ENCODE measurements at regions not wholly inside any gene's neighbourhood (a gene's known extent, or its start where the extent isn't known, plus 50 kb on each side); places are given as distances from the start of the nearest gene placed in this dataset.

GRCh38 chr1:238112952-238113621, 222.4 kb upstream of the ZP4 start:
- DNase-seq (ENCODE audit: low spot score), result no peak

GRCh38 chr1:238111516-238111915, 220.8 kb upstream of the ZP4 start:
- DNase-seq (ENCODE audit: low spot score), result no peak

DNA sequence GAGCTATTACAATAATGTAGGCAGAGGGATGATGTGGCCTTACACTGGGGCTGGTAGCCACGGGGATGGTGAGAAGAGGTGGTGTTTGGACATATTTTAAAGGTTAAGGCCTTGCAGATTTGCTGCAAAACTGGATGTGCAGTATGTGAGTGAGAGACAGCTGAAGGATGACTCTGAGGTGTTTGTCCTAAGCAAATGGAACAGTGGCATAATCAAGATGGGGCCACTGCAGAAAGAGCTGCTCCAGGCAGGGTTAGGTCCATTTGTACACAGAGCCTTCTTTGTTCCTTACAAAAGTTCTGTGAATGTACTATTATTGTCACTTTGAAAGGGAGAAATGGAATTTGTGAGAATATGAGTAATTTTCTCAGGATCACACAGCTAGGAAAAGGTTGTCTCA, 220.4 kb upstream of the ZP4 start:
- DNase-seq (ENCODE audit: low spot score), result no peak

DNA sequence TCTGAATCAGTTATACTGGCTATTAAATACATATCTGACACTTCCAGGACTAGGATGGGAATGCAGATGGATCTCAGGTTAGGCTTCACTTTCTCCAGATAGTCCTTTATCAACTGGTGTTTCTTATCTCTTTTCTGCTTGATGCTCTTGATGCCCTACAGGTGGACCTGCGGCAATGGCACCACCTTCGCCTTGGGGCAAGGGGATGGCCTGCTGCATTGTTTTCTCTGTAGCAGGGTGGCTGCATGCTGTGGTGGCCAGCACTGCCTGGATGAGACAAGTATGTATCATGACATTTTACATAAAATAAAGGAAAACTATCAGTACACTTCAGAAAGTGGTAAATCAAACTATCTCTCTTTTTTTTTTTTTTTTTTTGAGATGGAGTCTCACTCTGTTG, 217.7 kb upstream of the ZP4 start:
- DNase-seq (ENCODE audit: low spot score), result no peak

DNA sequence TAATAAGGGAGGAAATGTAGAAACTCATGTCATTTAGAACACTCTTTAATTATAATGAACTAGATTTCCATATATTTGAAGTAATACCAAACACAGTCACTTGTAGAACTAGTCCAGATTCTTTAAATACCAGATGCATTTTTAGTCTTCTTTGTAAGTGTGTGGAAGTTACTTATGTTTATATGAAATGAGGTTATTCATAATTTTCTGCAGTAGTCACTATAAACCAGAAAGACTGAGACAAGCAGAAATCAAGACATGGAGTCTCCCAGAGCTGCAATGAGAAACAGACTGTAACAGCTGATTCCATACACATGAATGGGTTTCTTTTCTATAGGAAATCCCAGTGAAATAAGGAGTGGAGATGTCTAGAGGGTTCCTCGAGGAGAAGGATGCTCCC, 216.6 kb upstream of the ZP4 start:
- DNase-seq (ENCODE audit: low spot score), result no peak

DNA sequence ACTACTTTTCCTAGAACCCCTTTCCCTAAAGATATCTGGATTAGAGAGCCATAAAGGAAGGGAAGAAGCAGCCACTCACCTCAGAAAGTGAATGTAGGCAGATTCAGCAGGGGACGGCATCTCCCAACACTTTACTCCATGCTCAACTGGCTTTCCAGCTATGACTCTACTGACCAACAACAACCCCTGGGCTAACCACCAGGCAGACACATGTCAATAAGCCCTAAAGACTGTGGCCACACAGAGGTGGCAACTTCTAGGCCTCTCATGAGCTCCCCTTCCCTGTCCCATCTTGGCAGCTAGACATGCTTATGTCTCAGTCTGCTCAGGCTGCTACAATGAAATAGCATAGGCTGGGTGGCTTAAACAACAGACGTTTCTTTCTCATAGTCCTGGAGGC, 214.0 kb upstream of the ZP4 start:
- DNase-seq (ENCODE audit: low spot score), result no peak

DNA sequence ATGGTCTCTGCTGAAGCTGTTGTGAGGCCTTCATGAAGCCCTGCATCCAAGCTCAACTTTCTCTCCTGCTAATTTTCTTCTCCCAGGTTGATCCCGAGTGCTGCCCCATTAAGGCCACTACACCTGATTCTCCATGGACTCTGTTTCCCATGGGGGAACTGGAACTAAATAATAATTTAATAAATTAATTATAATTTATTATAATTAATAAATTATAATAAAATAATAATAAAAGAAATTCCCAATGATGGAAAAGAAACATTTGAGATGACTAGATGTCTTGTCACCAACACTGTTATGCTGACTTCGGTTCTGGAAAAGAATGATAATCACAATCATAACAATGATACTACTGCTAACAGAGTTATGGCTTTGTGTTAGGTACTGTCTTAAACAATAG, 211.2 kb upstream of the ZP4 start:
- DNase-seq (ENCODE audit: low spot score), result no peak

GRCh38 chr1:238099871-238100270, 209.1 kb upstream of the ZP4 start:
- DNase-seq (ENCODE audit: low spot score), result no peak

DNA sequence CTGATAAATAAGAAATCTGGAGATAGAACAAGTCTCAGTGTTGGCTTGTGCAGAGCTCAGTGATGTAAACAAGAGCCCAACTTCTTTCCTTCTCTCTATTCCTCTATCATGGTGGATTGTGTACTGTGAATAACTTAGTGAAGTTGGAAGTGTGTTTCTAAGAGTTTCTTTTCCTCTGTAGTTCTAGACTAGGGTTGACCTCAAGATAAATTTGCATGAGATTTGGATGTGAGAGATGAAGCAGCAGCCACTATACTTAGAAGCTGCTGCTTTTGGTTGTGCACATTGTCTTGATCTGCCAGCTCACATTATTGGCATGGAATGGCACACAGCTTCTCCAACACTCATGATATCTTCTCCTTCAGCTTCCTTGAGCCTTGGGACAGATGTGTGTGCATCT, 198.9 kb upstream of the ZP4 start:
- no peak for DNase-seq (ENCODE audit: low spot score)

DNA sequence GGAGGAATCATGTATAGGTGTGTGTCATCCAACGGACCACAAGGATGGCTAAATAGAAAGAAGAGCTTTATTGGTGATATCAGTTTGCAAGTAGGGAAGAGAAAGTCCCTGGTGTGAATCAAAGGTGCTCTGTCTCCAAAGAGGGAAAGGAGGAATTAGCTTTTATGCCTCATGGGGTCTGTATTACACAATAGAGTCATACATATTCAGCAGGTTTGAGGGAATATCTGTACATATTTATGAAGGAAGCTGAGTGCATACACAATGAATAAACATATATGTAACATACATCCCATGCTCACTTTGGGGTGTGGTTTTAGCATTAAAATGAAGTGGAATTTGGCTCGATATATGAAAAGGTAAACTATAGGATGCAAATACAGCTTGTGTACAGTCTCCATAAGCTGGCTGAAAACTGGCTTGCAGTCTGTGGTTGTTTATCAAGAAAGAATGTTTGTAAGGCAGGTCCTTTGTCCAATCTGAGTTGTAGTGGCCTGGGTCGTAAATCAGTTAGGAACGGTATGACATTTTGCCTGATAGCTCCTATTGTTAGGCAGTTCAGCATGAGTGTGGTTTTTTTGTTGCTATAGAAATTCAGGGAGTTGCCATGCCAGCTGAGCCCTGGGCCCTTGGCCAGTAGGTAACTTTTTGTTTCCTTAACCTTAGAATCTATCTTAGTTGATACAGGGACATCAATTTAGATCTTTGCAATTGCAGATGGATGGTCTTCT, 198.0 kb upstream of the ZP4 start:
- no peak for DNase-seq (ENCODE audit: low spot score)

GRCh38 chr1:238073991-238074390, 183.3 kb upstream of the ZP4 start:
- no peak for DNase-seq (ENCODE audit: low spot score)

- no peak for DNase-seq (ENCODE audit: low spot score)
Measured at GRCh38 chr1:238071061-238071460, 180.3 kb upstream of the ZP4 start.

GRCh38 chr1:238063454-238063853, 172.7 kb upstream of the ZP4 start:
- DNase-seq (ENCODE audit: low spot score), result peak; percentile 32

DNA sequence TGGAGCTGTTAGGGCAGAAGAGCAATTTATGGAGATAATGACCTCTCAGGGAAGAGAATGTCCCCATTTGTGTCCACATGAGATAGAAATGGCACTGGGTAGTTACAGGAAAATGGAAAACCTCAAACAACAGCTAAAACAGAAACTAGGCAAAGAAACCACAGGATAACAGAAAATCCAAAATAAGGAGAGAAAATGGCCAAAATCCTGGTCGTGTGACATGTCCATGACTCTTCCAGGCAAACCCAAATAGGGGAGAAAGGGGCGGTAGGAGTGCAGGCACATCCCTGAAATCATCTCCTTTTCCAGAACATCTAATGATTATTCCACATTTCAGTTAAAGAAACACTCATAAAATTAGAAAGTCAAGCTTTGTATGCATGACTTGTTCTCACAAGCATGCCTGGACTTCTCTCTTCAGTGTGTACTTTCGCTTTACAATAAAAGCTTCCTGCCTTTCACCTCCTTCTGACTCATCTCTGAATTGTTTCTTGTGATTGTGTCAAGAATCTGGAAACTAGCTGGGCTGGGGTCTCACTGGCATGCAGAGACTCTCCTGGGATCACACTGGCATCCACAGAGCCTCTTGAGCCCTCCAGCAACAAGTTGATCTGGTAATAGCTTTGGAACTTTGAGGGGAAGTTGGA, 171.4 kb upstream of the ZP4 start:
- no peak for DNase-seq (ENCODE audit: low spot score)

DNA sequence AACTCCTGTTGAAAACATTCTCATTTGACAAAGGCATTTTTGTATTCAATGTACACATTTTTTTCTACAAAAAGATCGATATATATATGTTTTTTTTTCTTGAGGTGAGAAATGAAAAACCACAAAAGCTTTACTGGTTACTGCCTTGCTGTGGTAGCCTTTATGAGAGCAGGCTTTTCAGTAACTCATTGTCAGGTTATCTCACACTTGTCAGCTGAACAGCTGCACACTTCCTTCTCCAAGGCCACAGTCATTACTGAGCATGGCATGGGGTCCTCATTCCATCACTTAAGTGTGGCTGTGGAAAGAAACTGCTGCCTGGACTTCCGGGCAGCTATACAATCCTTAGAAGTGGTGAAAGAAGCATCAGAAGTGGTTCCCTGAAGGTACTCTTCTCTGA, 169.3 kb upstream of the ZP4 start:
- DNase-seq (ENCODE audit: low spot score), result no peak

DNA sequence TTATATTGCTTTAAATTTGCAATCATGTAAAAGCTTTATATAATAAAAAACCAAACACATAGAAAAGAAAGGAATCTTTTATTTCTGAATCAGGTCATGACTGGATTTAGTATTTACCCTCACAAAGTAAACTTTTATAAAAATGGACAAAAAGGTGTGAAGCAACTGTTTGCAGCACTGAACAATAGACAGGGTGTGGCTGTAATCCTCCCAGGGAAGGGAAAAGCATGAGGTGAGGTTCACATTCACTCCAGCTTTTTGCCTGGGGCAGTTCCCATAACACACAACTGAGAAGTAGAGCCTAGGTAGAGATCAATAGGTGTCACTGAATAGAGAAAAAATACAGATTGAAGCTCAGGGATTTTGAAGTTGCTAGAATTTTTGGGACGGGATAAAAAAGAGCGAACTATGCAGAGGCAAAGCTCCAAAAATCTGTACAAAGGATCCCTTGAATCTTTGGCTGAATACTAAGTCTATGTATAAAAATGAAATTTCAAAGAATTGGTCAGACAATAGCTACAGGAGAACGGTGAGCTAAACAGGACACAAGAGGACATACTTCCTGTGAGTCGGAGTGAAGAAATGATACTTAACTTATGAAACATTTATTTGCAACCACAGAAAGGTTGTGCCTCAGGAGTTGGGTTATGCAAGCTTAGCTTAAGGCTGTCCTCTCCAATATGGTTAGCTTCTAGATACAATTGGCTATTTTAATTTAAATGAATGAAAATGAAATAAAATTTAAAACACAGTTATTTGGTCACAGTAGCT, 162.0 kb upstream of the ZP4 start:
- DNase-seq (ENCODE audit: low spot score), result no peak

DNA sequence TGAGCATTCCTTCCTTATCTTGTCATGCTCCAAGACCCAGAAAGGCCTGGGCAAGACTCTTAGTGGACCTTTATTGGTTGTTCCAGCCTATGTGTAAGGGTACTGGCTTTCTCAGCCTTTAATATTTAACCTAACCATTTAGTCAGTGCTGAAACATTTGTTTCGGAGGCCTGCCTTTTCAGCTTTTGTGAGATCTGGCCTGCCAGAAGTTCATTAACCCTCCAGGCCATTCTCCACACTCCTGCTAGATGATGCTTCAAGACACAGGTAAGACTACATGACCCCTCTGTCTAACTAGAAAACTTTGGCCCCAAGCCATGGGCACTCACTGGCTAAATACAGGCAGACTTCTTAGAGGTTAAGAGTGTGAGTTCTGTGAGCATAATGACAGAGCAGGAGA, 138.4 kb upstream of the ZP4 start:
- DNase-seq (ENCODE audit: low spot score), result no peak

DNA sequence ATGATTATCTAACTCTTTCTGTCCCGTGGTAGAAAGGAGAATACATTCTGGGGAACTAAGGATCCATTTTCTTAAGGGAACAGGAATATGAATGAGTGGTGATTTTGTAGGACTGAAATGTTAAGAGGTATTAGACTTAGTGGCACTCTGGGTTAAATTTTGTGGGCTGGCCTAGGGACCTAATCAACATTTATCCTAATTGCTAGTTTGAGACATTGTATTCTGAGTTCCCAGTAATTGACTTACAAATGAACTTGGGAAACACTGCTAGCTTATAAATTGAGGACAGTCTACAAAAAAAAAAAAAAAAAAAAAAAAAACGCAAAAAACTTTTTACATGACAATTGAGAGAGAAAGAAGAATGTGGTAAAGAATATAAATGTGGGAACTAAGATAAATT, 136.6 kb upstream of the ZP4 start:
- DNase-seq (ENCODE audit: low spot score), result no peak

DNA sequence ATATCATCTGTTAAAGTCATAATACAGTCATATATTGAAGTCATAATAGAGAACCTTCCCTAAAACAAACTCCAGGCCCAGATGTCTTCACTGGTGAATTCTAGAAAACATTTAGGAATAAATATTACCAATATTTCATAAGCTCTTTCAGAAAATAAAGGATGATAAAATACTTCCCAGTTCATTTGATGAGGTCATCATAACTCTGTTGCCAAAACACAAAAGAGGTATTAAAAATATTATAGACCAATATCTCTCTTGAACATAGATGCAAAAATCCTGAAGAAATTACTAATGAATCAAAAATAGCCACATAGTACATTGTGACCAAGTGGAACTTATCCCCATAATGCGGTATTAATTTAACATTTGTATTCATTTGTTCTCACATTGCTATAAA, 132.4 kb upstream of the ZP4 start:
- DNase-seq (ENCODE audit: low spot score), result no peak

DNA sequence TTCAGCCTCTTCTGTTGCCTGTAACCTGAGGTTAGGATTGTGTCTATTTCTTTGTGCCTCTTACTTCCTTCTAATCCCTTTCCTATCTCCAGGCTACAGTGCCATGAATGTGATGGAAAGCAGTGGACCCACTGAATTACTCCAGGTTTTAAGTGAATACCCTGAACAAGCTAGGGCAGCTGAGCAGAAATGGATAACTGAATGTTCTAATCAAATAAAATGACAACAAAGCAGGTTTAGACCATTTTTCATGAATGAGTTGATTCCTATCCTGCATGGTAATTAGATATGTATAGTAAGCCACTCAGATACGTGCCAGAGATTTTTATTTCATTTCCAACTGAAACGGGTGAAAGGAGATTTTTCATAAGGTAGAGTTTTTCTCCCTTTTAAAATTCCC, 127.5 kb upstream of the ZP4 start:
- no peak for DNase-seq (ENCODE audit: low spot score)

DNA sequence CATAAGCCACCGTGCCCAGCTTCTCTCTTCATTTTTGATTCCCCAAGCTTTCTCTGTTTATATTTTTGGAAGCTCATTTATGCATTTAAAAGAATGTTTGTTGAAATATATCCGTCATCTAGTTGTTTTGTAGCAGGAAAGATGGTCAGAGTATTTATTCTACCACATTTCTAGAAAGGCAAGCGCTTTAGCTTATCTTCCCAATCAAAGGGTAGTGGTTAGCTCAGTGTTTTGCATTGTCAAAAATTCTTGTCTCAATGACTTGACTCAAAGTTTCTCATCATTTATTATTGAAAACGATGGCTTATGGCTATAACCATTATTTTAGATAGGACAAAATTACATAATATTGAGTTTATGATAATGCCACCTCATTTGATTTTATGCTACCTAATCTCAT, 116.1 kb upstream of the ZP4 start:
- no peak for DNase-seq (ENCODE audit: low spot score)

- DNase-seq (ENCODE audit: low spot score), result no peak
Measured at GRCh38 chr1:238005116-238005515, 114.4 kb upstream of the ZP4 start.

- no peak for DNase-seq (ENCODE audit: low spot score)
Measured at GRCh38 chr1:238001818-238002217, 111.1 kb upstream of the ZP4 start.

All from LoVo (cell line).